ENCODE measurements at regions not wholly inside any gene's neighbourhood (a gene's known extent, or its start where the extent isn't known, plus 50 kb on each side); places are given as distances from the start of the nearest gene placed in this dataset.

DNA sequence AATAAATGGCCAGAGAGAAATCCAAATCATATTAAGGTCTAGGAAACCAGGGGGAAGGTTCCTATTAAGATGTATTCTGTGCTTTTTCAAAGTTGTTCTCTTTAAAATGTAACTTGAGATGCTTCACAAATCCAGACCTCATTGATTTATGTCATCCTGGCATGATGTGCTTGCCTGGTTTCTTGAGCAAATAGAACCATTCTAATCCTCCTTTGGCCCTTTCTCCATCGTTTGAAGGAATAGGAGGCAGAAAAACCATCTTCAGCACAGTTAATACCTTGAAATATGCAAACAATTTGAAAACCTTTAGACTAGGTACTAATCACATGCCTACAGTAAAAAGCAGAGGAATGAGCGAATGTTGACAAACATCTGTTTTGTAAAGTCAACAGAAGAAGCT lies 202.2 kb upstream of the CXorf66 start:
- Mint-ChIP-seq H3K27me3 (ENCODE audit: unreplicated experiment) (peaks cover 2% of the 10 kb centered on the region), H3K27ac (ENCODE audit: unreplicated experiment) (no peak overlapping the region), H3K4me3 (ENCODE audit: unreplicated experiment) (no peak overlapping the region), H3K36me3 (ENCODE audit: low read depth, unreplicated experiment) (peaks cover 4% of the 10 kb centered on the region), H3K4me1 (ENCODE audit: unreplicated experiment) (no peaks in the 10 kb centered on the region), H3K9me3 (ENCODE audit: unreplicated experiment) (peaks cover 3% of the 10 kb centered on the region)
- no peak for TF ChIP-seq CTCF (IDR thresholded peaks at IDR 0.05; ENCODE audit: unreplicated experiment)
- no peak for DNase-seq (ENCODE audit: low spot score)

GRCh38 chrX:140165849-140166248 lies 200.5 kb upstream of the CXorf66 start:
- H3K36me3 Mint-ChIP-seq (ENCODE audit: low read depth, unreplicated experiment) = no peaks in the 10 kb centered on the region
- H3K27me3 Mint-ChIP-seq (ENCODE audit: unreplicated experiment) = peaks cover 2% of the 10 kb centered on the region
- no peak for TF ChIP-seq CTCF (IDR thresholded peaks at IDR 0.05; ENCODE audit: unreplicated experiment)
- H3K27ac Mint-ChIP-seq (ENCODE audit: unreplicated experiment) = no peak overlapping the region
- H3K9me3 Mint-ChIP-seq (ENCODE audit: unreplicated experiment) = no peaks in the 10 kb centered on the region
- no peak for DNase-seq (ENCODE audit: low spot score)
- H3K4me1 Mint-ChIP-seq (ENCODE audit: unreplicated experiment) = no peaks in the 10 kb centered on the region
- no peak overlapping the region for H3K4me3 Mint-ChIP-seq (ENCODE audit: unreplicated experiment)

- Mint-ChIP-seq H3K36me3 (ENCODE audit: low read depth, unreplicated experiment) (no peaks in the 10 kb centered on the region), H3K27me3 (ENCODE audit: unreplicated experiment) (no peaks in the 10 kb centered on the region), H3K27ac (ENCODE audit: unreplicated experiment) (no peak overlapping the region), H3K9me3 (ENCODE audit: unreplicated experiment) (no peaks in the 10 kb centered on the region), H3K4me1 (ENCODE audit: unreplicated experiment) (no peaks in the 10 kb centered on the region), H3K4me3 (ENCODE audit: unreplicated experiment) (no peak overlapping the region)
- DNase-seq (ENCODE audit: low spot score) = no peak
- TF ChIP-seq CTCF (IDR thresholded peaks at IDR 0.05; ENCODE audit: unreplicated experiment) = no peak
Observed at GRCh38 chrX:140164391-140164790, 199.1 kb upstream of the CXorf66 start.

DNA sequence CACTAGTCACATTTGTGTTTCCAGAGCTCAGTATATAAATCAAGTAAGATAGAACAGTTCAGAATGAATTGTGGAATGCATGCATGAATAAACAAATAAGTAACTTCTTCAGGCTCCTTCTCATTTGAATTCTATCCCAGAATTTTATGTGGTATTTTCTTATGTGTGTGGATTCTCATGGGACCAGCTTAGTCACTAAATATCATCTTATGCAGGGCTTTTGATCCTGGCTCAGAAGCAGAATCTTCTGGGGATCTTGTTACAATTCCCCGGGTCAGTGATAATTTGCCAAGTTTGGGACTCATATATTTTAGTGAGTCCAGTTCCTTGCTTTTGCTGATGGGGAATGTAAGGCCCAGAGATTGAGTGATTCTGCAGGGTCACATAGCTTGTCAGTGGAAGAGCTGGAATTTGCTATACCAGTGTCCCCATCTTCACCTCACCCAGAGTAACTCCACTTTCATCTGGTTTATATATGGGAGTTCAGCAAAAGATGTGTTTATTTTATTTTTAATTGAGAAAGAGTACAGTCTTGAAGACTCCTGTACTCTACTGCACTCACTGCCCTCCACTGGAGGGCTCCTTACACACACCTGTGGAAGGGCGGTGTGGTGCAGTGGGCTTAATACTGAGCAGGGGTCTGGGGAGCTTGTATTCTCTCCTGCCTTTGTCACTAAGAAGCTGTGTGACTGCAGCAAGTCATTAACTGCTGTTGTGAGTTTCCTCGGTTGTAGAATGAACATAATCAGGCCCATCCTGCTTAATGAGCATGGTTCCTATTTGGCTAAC lies 198.2 kb upstream of the CXorf66 start:
- TF ChIP-seq CTCF (IDR thresholded peaks at IDR 0.05; ENCODE audit: unreplicated experiment) = no peak
- H3K36me3 Mint-ChIP-seq (ENCODE audit: low read depth, unreplicated experiment) = no peaks in the 10 kb centered on the region
- no peaks in the 10 kb centered on the region for H3K4me1 Mint-ChIP-seq (ENCODE audit: unreplicated experiment)
- H3K27me3 Mint-ChIP-seq (ENCODE audit: unreplicated experiment) = no peaks in the 10 kb centered on the region
- no peak overlapping the region for H3K27ac Mint-ChIP-seq (ENCODE audit: unreplicated experiment)
- no peak overlapping the region for H3K4me3 Mint-ChIP-seq (ENCODE audit: unreplicated experiment)
- no peak for DNase-seq (ENCODE audit: low spot score)
- no peaks in the 10 kb centered on the region for H3K9me3 Mint-ChIP-seq (ENCODE audit: unreplicated experiment)

GRCh38 chrX:140157611-140158010 lies 192.3 kb upstream of the CXorf66 start:
- Mint-ChIP-seq H3K9me3 (ENCODE audit: unreplicated experiment) (no peaks in the 10 kb centered on the region), H3K4me1 (ENCODE audit: unreplicated experiment) (no peaks in the 10 kb centered on the region), H3K4me3 (ENCODE audit: unreplicated experiment) (no peak overlapping the region), H3K27me3 (ENCODE audit: unreplicated experiment) (no peaks in the 10 kb centered on the region), H3K27ac (ENCODE audit: unreplicated experiment) (no peak overlapping the region), H3K36me3 (ENCODE audit: low read depth, unreplicated experiment) (no peaks in the 10 kb centered on the region)
- DNase-seq (ENCODE audit: low spot score) = no peak
- no peak for TF ChIP-seq CTCF (IDR thresholded peaks at IDR 0.05; ENCODE audit: unreplicated experiment)
